Suppressor macrophage treated with lipopolysaccharide for 4 hours (primary cell): ENCODE measurements at regions not wholly inside any gene's neighbourhood (a gene's known extent, or its start where the extent isn't known, plus 50 kb on each side); places are given as distances from the start of the nearest gene placed in this dataset.
"Not testable (repeated sequence)": the region's sequence is repeated elsewhere in the genome, so short reads cannot be mapped to it uniquely, and the experiment has no call there.

ENCODE experiments used
- DNase-seq: peaks from one replicate; pipeline ENCODE4 v3.0.0-alpha.2; 2020

DNA sequence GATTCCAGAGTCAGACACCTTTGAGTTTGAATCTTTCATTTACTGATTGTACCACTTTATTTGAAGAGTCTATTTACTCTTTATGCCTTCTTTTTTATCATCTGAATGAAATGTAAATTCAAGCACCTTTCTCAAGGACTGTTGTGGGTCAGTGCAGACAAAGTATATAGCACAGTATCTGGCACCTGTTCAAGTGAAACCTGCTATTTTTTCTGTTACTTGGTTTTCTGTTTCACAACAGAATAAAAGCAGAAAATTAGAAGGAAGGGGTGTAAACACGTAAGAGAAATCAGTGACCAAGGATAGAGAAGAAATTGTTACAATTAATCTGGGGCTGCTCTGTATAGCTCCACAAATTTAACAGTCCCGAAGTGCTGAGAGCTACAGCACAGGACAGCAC lies 357.4 kb downstream of the RSL24D1 start:
- no peak for DNase-seq

DNA sequence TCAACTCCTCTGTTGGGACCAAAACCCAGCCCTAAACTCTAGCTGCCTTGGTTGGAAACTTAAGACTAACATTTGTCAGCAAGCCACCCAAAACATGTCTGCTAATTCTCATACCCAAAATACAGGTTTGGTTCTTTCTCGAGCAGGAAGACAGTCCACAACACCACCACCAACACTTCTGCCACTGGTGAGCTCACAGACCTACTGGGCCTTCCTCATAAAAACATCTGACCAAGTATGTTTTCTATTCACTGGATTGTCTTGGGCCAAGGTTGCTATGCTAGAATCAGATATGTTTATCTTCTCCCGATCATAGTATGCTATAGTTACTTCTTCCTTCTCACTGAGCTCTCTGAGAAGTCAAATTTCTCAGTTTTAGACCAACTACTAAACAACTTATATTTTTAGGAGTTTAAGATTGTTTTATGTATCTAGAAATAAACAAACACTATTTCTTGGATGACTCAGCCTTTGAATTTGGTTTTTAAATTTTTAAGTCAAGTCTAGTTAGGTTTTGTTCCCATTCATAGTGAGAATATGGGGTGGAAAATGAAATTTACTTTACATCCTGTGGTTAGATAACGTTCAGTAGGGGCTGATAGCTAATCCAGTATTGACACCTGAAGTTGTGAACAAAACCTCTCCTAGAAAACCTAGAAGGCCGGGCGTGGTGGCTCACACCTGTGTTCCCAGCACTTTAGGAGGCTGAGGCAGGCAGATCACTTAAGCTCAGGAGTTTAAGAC lies 360.5 kb downstream of the RSL24D1 start:
- DNase-seq, result no peak

DNA sequence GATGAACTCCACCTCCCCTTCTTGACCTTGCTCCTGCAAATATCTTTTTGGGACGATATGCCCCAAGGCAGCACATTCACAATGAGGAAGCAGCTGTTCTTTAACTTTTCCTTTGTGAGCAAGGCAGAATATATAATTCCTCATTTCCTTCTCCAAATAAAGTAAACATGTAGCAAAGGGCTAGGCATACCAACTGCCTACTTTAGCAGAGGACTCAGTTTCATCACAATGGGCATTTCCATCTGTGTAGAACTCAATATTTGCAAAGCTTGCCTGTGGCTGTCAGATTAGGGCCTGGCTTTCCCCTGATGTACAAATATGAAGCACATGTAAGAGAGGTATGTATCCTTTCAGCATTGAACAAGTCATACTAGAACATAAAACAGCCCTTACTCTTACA lies 366.9 kb downstream of the RSL24D1 start:
- DNase-seq, result peak; percentile 18

DNA sequence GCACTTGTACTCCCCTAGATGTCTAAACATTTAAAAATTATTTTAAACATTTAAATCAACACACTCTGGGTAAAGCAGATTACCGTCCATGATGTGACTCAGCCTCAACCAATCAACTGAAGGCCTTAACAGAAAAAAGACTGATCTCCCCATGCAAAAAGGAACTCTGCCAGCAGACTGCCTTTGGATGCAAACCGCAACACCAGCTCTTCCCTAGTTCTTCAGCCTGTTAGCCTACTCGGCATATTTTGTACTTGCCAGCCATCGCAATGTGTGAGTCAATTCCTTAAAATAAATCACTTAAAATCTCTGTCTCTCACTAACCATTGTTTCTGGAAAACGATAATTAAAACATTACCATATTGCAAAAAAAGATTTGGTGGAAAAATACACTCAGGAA lies 375.9 kb downstream of the RSL24D1 start:
- DNase-seq, result peak; percentile 58

DNA sequence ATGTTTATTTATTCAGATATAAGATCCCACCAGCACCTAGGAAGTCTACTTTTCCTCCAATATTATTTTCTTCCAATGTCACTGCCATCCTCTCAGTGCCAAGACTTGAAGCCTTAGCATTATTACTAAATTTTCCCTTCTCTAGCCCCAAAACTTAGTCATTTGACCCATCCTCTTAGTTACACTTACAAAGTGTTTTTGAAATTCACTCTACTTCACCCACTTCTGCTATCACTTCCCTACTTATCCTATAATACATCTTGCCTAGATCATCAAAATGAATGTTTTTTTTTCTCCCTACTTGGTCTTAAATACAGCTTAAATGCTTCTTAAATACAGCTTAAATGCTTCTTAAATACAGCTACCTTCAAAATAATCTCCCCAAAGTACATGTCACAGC lies 376.6 kb downstream of the RSL24D1 start:
- peak; percentile 57 for DNase-seq

DNA sequence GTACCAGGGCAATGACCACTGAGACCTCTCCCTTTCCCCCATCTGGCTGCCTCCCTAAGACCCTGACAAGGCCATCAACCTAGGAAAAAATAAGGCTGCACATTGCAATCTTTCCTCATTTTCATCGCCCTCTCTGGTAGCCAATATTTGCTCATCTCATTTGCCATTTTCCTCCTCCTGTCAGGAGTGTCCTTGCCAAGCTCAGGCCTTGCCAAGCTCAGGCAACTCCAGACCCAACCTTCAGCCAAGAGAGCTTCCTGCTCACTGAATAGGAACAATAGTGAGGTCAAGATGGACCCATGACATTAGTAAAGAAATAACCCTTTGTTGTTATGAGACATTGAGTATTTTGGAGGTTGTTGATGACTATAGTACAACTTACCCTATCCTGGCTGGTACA lies 380.3 kb downstream of the RSL24D1 start:
- no peak for DNase-seq

DNA sequence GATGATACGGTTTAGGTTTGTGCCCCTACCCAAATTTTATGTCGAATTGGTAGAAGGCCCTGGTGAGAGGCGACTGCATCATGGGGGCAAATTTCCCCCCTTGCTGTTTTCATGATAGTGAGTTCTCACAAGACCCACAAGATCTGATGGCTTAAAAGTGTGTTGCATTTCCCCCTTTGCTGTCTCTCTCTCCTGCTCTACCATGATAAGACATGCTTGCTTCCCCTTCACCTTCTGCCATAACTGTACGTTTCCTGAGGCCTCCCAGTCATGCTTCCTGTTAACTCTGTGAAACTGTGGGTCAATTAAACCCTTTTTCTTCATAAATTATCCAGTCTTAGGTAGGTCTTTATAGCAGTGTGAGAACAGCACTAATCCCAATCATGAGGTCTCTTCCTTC lies 381.2 kb downstream of the RSL24D1 start:
- no peak for DNase-seq

DNA sequence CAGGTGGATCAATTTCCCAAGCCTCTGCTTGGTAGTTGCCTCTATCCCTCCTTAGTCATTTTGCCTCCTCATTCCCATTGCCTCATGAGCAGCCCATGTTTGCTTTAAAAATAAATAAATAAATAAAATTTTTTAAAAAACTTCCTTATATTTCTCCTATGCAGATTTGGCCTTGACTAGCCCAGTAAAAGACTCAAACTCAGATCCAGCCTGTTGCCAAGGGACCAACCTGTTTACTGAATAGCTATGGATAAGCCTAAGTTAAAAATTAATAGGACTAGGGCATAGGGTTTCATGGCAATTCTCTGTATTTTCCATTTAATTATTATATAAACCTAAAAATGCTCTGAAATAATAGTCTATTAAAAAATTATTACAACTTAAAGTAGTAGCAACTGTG lies 384.4 kb downstream of the RSL24D1 start:
- no peak for DNase-seq

DNA sequence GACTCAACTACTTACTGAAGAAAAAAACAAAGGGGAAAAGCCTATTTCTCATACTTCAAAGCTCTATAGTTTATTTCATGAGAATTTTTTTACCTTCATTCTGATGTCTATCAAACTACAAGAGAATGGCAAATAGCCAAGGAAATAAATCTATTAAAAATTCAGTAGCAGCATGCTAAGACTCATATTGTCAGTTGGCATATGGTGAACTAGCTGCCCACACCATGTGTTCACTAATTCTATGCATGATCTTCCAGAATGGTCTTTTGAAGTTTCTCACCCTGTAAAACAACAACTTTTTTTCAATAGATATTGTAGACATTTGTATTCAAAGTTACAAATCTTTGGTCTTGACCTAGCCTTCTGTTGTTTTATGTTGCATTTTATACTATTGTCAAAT lies 386.2 kb downstream of the RSL24D1 start:
- no peak for DNase-seq

DNA sequence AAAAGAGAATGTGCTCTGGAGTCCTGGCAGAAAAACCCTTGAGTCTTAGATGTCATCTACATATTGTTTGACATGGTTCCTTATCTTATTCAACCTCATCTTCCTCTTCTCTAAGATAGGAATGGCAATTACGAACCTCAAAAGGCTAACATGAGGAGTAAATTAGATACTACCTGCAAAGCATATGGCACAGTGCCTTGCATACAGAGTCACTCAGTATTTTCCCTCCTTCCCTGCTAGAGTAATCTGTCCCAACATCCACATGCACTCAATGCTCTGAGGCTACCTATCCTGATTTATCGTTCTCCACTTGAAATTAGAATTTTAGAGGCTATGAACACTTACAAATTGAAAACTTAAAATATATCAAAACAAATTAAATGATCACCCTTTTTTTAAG lies 386.7 kb downstream of the RSL24D1 start:
- no peak for DNase-seq

DNA sequence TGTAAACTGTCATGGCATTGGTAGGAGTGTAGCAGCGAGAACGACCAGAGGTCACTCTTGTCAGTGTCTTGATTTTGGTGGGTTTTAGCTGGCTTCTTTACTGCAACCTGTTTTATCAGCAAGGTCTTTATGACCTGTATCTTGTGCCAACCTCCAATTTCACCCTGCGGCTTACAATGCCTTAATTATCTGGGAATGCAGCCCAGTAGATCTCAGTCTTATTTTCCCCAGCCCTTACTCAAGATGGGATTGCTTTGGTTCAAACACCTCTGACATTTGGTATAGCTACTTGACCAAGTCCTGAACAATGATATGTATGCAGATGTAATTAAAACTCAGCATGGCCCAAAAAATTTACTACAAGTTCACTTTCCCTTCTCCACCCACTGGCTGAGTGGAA lies 388.4 kb downstream of the RSL24D1 start:
- DNase-seq, result no peak

DNA sequence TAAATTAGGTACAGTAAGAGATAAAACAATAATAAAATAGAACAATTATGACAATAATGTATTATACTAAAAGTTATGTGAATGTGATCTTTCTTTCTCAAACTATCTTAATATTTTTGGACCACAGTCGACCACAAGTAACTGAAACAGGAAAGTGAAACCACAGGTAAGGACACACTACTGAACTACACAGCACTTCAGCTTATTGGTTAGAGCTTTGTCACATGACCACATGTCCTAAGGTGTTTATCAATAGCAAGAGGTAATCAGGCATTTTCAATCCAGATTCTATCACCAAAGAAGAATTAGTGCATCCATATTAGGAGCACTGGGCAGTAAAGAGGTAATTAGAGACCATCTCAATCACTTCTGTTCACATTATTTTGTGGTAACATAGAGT lies 392.8 kb downstream of the RSL24D1 start:
- DNase-seq, result no peak

DNA sequence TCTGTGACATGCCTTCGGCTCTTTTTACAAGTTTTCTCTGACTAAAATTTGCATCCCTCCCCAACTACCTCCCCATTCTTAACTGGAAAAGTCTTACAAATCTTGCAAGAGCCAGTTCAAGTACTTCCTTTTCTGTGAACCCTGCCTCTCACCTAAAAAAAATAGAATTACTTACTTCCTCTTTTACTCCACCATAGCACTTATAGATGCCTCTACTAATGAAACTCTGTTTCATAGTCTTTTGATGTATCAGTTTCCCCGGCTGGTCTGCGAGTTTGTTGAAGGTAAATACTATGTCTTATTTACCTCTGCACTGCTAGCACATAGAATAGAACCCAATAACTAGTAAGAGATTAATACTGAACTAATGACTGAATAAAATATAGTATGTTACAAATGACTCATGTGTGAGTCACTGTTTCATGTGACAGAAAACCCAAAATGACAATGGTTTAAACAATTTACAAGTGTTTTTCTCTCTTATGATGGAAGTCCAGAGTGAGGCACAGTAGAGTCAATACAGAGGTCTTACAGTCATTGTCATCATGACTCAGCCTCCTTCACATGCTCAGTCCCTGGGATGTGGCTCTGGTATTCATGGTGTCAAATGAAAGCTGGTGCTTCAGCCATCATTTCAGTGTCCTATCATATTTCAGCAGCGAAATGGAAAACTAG lies 393.5 kb downstream of the RSL24D1 start:
- DNase-seq, result peak; percentile 89

DNA sequence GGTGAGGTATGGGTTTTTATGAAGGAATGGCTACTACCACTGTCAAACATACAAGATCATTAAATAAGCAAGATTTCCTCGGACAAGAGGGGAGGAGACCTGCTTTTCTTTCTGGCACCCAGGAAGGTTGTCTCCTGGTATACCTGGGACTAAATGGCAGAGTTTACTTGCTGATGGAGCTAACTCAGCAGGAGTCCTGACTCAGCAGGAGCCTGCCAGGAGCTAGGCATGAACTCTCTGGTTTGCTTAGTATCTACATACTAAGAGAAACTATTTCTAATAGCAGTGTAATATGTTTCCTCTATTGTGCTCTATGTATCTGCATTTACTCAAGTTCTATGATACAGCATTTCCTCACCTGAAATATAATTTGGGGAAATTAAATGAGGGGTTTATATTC lies 404.2 kb downstream of the RSL24D1 start:
- no peak for DNase-seq

DNA sequence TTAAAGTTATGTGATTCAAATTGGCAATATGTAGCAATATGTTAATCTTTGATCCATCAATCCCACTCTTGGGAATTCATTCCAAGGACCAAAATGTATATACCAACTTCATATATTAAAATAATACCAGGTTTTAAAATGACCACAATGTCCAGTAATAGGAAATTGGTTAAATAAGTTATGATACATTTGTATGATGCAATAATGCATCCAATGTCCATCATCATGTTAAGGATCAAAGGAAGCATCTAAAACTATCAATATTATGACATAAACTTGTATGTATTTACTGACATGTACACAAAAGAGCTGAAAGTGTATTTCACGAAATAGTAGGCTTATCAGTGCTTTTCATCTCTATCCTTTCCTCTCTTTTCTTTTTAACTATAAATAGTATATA lies 406.0 kb downstream of the RSL24D1 start:
- DNase-seq, result no peak

DNA sequence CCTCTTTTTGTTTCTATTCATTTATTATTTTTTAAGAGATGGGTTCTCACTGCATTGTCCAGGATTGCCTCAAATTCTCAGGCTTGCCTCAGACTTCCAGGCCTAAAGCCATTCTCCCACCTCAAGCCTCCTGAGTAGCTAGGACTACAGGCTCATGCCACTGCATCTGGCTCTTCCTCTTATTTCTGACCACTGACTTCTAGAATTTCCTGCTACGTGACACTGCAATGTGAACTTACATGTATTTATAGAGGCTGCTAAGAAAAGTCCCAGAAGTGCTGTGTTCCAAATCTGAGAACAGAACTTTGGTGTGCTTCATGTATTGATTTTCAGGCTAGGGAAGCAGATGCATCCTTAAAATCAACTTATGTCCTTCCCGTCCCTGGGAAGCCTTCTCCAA lies 407.4 kb downstream of the RSL24D1 start:
- DNase-seq, result peak; percentile 16

DNA sequence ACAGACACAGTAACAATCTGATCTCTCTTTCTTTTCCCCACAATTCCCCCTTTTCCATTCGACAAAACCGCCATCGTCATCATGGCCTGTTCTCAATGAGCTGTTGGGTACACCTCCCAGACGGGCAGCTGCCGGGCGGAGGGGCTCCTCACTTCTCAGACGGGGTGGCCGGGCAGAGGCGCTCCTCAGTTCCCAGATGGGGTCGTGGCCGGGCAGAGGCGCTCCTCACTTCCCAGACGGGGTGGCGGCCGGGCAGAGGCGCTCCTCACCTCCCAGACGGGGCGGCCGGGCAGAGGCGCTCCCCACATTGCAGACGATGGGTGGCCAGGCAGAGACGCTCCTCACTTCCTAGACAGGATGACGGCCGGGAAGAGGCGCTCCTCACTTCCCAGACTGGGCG lies 415.5 kb downstream of the RSL24D1 start:
- DNase-seq, result not testable (repeated sequence)

DNA sequence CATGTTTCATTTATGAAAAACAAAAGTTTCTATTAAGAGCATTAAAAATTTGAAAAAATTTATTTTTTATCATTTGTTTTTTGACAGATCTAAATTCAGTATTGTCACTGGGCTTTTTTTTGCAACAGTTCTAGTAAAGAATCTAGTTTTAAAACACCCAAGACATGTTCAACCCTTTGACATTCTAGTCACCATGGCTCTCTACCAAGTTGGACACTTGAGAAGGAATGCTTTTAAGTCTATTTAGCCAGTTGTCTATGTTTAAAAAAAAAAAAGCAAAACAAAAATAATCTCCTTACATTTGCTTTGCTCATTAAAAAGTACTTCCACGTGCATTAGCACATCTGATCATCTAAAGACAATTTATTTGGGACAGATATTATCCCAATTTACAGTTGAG lies 417.5 kb downstream of the RSL24D1 start:
- DNase-seq, result no peak

DNA sequence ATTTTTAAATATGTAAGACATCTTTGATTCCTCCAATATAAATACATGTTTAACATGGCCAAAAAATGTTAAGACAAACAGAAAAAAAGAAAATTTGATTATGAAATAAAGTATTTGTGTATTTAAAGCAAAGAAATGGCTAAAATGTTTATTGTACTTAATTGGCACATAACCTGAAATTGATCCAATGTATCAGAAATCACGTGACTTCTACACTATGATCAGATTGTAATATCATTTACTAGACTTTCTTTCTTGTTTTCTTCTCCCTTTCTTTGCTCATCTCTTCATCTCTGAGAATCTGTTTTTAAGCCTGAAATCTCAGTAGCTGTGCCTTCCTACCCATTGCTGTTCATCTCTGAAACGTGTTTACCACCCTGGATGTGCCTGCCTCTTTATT lies 420.3 kb downstream of the RSL24D1 start:
- DNase-seq, result no peak

DNA sequence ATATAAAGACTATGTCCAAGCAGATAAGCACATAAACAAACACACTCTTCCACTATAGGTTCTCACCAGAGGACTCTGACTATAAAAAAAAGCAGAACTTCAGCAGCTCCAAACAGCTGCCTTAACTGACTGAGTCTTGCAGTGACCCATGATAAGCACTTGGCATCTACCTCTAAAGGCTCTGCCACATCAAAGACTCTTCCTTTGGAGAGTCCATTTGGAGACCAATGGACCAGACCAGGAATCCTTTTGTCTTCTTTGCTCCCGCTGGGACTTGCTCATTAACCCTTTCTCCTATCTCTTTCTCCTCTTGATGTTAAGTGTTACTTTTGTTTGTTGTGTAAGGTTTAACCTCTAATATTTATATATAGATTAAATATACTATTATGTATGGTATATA lies 424.1 kb downstream of the RSL24D1 start:
- DNase-seq, result no peak

DNA sequence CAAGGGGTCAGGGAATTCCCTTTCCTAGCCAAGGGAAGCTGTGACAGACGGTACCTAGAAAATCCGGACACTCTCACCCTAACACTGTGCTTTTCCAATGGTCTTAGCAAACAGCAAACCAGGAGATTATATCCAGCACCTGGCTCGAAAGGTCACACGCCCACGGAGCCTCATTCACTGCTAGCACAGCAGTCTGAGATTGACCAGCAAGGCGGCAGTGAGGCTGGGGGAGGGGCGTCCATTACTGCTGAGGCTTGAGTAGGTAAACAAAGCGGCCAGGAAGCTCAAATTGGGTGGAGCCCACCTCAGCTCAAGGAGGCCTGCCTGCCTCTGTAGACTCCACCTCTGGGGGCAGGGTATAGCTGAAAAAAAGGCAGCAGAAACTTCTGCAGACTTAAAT lies 447.3 kb downstream of the RSL24D1 start:
- not testable (repeated sequence) for DNase-seq

DNA sequence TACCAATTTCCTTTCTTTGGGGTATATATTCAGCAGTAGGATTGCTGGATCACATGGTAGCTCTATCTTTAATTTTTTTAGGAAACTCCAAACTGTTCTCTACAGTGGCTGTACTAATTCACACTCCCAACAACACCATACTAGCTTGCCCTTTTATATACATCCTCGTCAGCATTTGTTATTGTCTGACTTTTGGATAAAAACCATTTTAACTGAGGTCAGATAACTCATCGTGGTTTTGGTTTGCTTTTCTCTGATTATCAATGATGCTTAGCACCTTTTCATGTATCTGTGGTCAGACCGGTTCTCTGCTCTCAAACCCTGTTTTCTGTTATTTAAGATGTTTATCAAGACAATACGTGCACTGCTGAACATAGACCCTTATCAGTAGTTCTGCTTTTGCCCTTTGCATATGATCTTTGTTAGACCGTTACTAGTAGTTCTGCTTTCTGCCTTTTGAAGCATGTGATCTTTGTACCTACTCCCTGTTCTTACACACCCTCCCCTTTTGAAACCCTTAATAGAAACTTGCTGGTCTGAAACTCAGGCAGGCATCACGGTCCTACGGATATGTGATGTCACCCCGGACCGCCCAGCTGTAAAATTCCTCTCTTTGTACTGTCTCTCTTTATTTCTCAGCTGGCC lies 474.3 kb downstream of the RSL24D1 start:
- no peak for DNase-seq

DNA sequence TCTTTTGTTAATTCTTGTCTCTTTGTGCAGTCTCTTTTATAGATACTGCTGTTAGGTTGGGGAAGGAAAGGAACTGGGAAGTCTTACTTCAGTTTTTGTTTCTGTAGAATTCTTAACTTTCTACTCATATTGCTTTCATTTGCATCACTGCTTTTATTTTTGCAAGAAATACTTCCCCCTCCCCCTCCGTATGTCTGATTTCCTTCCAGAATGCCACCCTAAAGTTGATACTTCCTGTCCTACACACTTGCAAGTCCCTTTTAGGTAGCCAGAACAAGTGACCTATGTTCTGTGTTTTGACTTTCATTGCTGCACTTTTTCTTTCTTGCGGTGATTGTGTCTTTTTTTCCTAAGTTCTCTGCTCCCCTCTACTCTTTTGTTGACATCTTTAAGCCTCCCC lies 477.4 kb downstream of the RSL24D1 start:
- no peak for DNase-seq
